ENCODE measurements at regions not wholly inside any gene's neighbourhood (a gene's known extent, or its start where the extent isn't known, plus 50 kb on each side); places are given as distances from the start of the nearest gene placed in this dataset.

DNA sequence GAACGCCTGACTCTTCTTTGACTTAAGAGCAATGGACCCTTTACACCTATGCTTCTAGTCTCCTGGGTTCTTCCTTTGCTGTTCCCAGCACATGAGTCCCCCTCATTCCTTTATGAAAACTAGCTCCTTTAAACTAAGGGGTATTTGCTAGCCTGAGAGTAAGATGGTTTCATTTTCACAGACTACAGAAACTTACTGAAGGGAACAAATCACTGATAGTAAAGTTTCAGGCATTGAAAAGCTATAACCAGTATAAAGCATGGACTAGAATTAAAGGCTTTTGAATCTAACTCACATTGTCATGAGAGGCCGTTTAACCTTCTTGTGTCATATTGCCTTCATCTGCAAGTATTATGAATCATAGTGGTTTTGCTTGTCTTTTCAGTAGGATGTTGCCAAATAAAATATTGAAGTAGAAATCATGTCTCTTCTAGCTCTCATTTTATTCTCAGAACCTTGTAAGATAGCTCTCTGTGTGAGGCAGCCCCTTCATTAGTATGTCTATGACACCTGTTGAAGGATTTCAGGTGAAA is 765.9 kb downstream of the NR2F2 start:
- no peak overlapping the region for H2AFZ ChIP-seq (ENCODE audit: low read depth, low read length)
- DNase-seq (no peak), ATAC-seq (ENCODE audit: insufficient read depth, low read depth) (no peak)
- no peak overlapping the region for H3K4me3 ChIP-seq (ENCODE audit: low read depth in 1 of 2, low read length in 2 of 2)
- H3K36me3 ChIP-seq (ENCODE audit: insufficient read depth, low read length): no peaks in the 10 kb centered on the region
- TF ChIP-seq EZH2 (IDR thresholded peaks at IDR 0.05; ENCODE audit: borderline replicate concordance, low read depth, low read length, severe bottlenecking) (no peak), CTCF (IDR thresholded peaks at IDR 0.05; ENCODE audit: borderline replicate concordance, extremely low read depth, low read length, poor library complexity, severe bottlenecking) (no peak)
- no peaks in the 10 kb centered on the region for H3K27me3 ChIP-seq (ENCODE audit: insufficient read depth, low read length, poor library complexity)
- H3K9ac ChIP-seq (ENCODE audit: low read depth, low read length): no peak overlapping the region
- H3K79me2 ChIP-seq (ENCODE audit: insufficient read depth, low read length): no peaks in the 10 kb centered on the region
- H3K4me1 ChIP-seq (ENCODE audit: insufficient read depth, low read length): no peaks in the 10 kb centered on the region
- no peak overlapping the region for H3K4me2 ChIP-seq (ENCODE audit: insufficient read depth, low read length)
- H4K20me1 ChIP-seq (ENCODE audit: insufficient read depth, low read length): no peaks in the 10 kb centered on the region
- H3K9me3 ChIP-seq (ENCODE audit: insufficient read depth, low read length, severe bottlenecking): no peaks in the 10 kb centered on the region
- no peak overlapping the region for H3K27ac ChIP-seq (ENCODE audit: low read length)

DNA sequence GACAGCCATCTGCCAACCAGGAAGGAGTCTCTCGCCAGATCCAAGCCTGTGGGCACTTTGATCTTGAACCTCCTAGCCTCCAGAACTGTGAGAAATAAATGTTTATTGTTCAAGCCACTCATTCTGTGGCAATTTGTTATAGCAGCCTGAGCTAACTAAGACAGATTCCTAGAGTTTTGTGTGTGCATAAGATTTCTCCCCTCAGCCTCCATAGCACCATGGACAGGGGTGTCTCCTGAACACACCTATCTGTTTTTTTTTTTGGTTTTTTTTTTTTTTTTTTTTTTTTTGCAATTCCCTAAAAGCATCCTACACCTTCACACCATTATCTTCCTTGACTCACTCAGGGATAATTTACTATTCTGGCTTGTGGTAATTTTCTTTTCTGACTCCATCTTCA is 768.5 kb downstream of the NR2F2 start:
- H3K36me3 ChIP-seq (ENCODE audit: insufficient read depth, low read length): no peaks in the 10 kb centered on the region
- no peaks in the 10 kb centered on the region for H3K9me3 ChIP-seq (ENCODE audit: insufficient read depth, low read length, severe bottlenecking)
- no peaks in the 10 kb centered on the region for H3K4me1 ChIP-seq (ENCODE audit: insufficient read depth, low read length)
- no peak for TF ChIP-seq CTCF (IDR thresholded peaks at IDR 0.05; ENCODE audit: borderline replicate concordance, extremely low read depth, low read length, poor library complexity, severe bottlenecking)
- no peak for TF ChIP-seq EZH2 (IDR thresholded peaks at IDR 0.05; ENCODE audit: borderline replicate concordance, low read depth, low read length, severe bottlenecking)
- H3K4me2 ChIP-seq (ENCODE audit: insufficient read depth, low read length): no peak overlapping the region
- no peak overlapping the region for H3K4me3 ChIP-seq (ENCODE audit: low read depth in 1 of 2, low read length in 2 of 2)
- no peak overlapping the region for H3K27ac ChIP-seq (ENCODE audit: low read length)
- no peak overlapping the region for H3K9ac ChIP-seq (ENCODE audit: low read depth, low read length)
- no peaks in the 10 kb centered on the region for H3K27me3 ChIP-seq (ENCODE audit: insufficient read depth, low read length, poor library complexity)
- ATAC-seq (ENCODE audit: insufficient read depth, low read depth) (no peak), DNase-seq (peak; percentile 3)
- no peaks in the 10 kb centered on the region for H4K20me1 ChIP-seq (ENCODE audit: insufficient read depth, low read length)
- H2AFZ ChIP-seq (ENCODE audit: low read depth, low read length): no peak overlapping the region
- H3K79me2 ChIP-seq (ENCODE audit: insufficient read depth, low read length): no peaks in the 10 kb centered on the region

DNA sequence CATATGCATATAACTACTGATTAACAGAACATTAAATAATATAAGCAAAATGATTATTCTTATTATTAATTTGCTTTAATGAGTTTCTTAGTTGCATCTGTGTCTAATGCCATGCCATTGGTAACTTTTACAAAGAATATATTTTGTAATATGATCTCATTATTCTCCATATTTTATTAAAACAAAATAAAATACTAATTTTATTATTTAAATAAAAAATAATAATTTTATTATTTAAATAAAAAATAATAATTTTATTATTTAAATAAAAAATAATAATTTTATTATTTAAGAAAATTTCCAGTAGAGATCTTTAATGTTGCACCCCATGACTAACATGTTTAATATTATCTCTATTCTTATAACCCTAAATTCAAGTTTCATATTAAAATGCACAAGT is 771.1 kb downstream of the NR2F2 start:
- no peaks in the 10 kb centered on the region for H3K4me1 ChIP-seq (ENCODE audit: insufficient read depth, low read length)
- H3K4me2 ChIP-seq (ENCODE audit: insufficient read depth, low read length): no peak overlapping the region
- H3K27me3 ChIP-seq (ENCODE audit: insufficient read depth, low read length, poor library complexity): no peaks in the 10 kb centered on the region
- H4K20me1 ChIP-seq (ENCODE audit: insufficient read depth, low read length): no peaks in the 10 kb centered on the region
- no peak overlapping the region for H3K4me3 ChIP-seq (ENCODE audit: low read depth in 1 of 2, low read length in 2 of 2)
- TF ChIP-seq EZH2 (IDR thresholded peaks at IDR 0.05; ENCODE audit: borderline replicate concordance, low read depth, low read length, severe bottlenecking): no peak
- TF ChIP-seq CTCF (IDR thresholded peaks at IDR 0.05; ENCODE audit: borderline replicate concordance, extremely low read depth, low read length, poor library complexity, severe bottlenecking): no peak
- H3K79me2 ChIP-seq (ENCODE audit: insufficient read depth, low read length): no peaks in the 10 kb centered on the region
- no peak overlapping the region for H2AFZ ChIP-seq (ENCODE audit: low read depth, low read length)
- no peaks in the 10 kb centered on the region for H3K36me3 ChIP-seq (ENCODE audit: insufficient read depth, low read length)
- H3K27ac ChIP-seq (ENCODE audit: low read length): no peak overlapping the region
- H3K9me3 ChIP-seq (ENCODE audit: insufficient read depth, low read length, severe bottlenecking): no peaks in the 10 kb centered on the region
- no peak for ATAC-seq (ENCODE audit: insufficient read depth, low read depth)
- no peak overlapping the region for H3K9ac ChIP-seq (ENCODE audit: low read depth, low read length)
- DNase-seq: no peak
